ENCODE measurements at regions not wholly inside any gene's neighbourhood (a gene's known extent, or its start where the extent isn't known, plus 50 kb on each side); places are given as distances from the start of the nearest gene placed in this dataset.
"Not testable (repeated sequence)": the region's sequence is repeated elsewhere in the genome, so short reads cannot be mapped to it uniquely, and the experiment has no call there.

- DNase-seq, result no peak
Observed at GRCh38 chr12:88868050-88868449, 287.8 kb upstream of the KITLG start.

DNA sequence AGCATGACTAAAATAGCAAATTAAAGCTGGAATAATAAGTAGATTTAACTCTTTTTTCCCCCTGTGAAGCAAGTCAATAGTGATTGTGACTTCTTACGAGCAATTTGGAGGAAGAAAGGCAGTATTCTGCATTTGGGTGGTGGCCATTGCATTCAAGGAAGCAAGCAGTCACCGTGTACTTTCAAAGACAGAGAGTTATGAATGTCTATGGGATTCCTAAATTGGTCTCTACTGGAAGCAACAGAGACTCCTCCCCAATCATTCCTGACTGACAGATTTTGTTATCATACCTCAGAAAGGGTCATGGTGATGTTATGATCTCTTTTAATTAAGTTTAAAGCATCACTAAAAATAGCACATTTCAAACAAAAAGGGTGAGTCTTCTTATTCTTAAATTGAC, 287.2 kb upstream of the KITLG start:
- DNase-seq, result no peak

DNA sequence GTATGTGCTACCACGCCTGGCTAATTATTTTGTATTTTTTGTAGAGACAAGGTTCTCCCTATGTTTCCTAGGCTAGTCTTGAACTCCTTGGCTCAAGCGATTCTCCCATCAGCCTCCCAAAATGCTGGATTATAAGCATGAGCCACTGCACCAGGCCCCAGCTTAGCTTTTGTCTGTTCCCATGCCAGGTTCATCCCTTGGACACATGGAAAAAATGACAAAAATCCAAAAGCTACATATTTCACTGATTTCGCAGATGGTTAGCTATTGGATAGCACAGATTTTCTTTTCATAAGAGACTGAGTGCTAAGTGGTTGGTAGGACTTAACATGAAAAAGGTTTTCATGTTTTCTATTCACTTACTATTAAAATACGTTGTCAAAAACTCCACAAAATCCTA, 286.6 kb upstream of the KITLG start:
- no peak for DNase-seq

GRCh38 chr12:88865537-88865936, 285.3 kb upstream of the KITLG start:
- DNase-seq, result no peak

DNA sequence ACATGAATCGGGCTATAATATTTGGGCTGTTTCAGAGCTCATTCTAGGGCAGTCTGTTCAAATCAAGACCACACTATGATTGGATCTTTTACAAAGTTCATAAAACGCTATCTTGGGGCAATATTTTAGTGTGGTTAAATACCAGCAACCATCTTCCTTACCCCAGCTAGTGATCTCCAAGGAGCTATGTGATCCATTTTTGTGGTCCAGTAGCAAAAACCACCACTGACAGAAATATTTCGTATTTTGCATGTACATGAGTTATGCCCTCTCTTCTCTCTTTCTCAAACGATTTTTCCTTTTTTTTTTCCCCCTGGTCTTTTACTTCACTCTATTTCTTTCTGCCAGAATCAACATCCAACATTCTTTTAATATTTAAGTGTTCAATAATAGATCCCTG, 280.6 kb upstream of the KITLG start:
- DNase-seq, result no peak

GRCh38 chr12:88856201-88856600, 275.9 kb upstream of the KITLG start:
- DNase-seq, result no peak

- DNase-seq, result no peak
Observed at GRCh38 chr12:88855301-88855700, 275.0 kb upstream of the KITLG start.

DNA sequence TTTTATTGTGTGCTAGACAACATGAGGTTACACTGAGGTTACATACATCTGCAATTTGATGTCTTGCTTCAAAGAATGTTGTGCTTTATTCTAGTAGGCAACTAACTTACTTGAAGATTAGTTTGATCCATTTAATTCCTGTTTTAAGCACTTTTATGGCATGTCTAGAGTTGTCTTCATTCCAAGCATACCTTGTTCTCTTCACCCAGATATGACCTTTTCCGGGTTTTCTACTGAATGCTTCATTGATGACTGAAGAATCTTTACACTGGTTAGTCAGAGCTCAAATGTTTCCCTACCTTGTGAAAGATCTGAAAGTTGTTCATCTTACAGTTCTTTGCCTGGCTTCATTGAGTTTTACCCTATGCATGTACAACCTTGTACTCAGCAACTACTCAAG, 274.0 kb upstream of the KITLG start:
- DNase-seq, result no peak

GRCh38 chr12:88847246-88847645, 267.0 kb upstream of the KITLG start:
- DNase-seq, result not testable (repeated sequence)

- DNase-seq, result no peak
Observed at GRCh38 chr12:88844426-88844825, 264.2 kb upstream of the KITLG start.

GRCh38 chr12:88842314-88842713, 262.0 kb upstream of the KITLG start:
- DNase-seq, result no peak

- no peak for DNase-seq
Observed at GRCh38 chr12:88839486-88839885, 259.2 kb upstream of the KITLG start.

GRCh38 chr12:88836156-88836555, 255.9 kb upstream of the KITLG start:
- no peak for DNase-seq

- DNase-seq, result no peak
Observed at GRCh38 chr12:88834226-88834625, 254.0 kb upstream of the KITLG start.

GRCh38 chr12:88833641-88834116, 253.4 kb upstream of the KITLG start:
- no peak for DNase-seq

- DNase-seq, result not testable (repeated sequence)
Observed at GRCh38 chr12:88828537-88828936, 248.3 kb upstream of the KITLG start.

DNA sequence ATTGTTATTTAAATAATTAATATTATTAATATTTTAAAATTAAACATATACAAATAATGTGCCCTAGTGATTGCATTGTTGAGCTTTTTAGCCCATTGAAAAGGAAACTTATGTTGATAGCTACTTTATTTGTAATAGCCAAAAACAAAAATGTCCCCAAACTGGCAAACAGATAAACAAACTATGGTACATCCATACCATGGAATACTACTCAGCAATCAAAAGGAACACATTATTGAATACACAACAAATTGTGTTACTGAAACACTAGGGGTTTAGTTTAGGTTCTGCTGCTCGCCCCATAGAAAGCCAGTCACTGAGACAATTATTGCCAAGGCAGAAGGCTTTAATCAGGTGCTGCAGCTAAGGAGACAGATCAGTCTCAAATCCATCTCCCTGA, 239.7 kb upstream of the KITLG start:
- no peak for DNase-seq

DNA sequence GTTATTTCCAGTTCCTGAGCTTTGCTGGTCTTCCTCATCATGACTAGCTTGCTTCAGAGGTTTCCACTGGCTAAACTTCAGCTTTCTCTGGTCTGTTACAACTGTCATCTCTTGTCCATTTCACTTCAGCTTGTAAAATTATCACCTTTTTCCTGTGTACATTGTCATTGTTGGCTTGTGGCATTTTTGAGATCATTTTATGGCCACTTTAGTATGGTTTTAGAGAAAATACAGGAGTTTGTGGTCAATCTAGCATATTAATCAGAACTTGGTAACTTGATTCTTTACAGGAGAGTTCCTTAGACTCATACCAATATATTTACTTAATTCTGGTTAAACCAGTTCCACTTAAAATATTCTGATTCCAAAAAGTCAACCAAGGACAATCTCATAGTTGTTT, 235.9 kb upstream of the KITLG start:
- DNase-seq, result no peak

DNA sequence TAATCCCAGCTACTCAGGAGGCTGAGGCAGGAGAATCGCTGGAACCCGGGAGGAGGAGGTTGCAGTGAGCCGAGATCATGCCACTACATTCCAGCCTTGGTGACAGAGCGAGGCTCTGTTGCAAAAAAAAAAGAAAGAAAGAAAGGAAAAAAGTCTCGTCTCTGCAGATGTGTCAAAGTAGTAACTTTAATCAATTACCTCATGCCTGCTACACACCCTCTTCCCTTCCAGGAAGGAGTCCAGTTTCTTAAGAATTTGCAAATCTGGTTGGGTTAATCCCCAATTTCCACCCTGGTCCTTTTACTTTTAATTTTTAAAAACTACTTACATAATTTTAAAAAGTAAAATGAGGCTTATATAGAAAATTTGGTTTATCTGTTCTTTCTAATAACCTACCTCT, 234.5 kb upstream of the KITLG start:
- no peak for DNase-seq

GRCh38 chr12:88812610-88813009, 232.3 kb upstream of the KITLG start:
- DNase-seq, result no peak

GRCh38 chr12:88810806-88811205, 230.5 kb upstream of the KITLG start:
- no peak for DNase-seq

GRCh38 chr12:88809841-88810240, 229.6 kb upstream of the KITLG start:
- DNase-seq, result not testable (repeated sequence)

DNA sequence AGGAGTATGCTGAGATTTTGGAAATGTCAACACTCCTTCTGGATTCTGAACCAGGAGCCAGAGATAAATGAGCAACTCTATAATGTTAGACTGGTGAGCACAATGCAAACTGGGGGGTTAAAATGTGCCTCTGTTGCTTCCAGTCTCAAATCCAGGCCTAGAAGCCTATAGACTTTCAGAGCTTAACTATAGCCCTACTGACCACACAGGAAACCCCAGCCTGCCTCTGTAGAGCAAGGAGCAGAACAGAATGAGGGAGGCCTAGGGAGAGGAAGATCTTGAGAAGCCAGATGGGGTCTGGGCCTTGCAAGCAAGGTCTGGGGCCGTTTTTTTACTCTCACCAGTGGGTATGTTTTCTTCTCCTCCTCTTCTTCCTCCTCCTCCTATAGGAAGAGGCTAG, 225.4 kb upstream of the KITLG start:
- no peak for DNase-seq

DNA sequence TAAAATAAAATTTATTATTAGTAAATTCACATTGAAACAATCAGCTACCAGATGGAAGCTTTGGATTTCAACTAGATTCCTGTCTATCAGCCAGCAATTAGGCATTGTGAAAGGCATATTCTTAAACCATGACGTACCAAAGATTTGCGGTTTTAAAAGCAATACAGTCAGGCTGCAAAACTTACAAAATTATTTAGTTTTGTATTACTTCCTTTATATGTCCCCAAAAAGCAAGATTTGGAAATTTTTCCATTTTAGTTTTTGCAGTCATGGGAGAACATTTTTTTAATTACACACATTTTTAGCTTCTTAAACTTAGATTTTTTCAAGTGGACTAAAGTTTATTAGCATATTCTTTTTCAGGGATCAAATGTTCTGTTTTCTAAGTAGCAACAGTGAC, 225.0 kb upstream of the KITLG start:
- no peak for DNase-seq

DNA sequence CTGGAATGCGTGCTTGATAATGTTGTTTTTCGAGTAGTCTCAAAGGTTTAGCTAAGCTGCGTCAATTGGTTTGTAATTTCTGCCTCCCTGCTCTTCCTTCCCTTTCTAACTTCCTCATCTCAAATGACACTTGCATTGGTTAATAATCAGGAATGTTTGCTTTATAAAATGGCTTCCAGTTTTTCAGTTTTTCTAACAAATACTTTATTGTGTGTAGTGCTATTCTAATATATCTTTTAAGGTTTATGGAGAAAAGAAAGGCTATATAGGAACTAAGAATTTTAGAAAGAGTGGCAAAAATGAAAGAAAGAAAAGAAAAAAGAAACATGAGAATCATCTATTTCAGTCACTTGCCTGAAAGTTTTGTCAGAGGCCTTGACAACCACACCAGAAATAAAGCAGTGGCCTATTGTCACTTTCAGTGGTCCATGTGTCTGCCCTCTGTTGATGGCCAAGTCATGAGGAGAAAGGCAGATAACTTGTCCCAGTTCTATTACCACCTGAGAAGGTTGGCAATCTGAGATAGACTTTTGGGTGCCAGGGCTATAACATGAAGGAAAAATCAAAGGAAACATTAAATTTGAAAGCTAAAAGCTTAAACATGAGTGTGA, 221.9 kb upstream of the KITLG start:
- no peak for DNase-seq

Data from CD4-positive, alpha-beta T cell treated with Interferon gamma for 1 hour (primary cell).